Epithelial cell of esophagus (primary cell): ENCODE measurements at regions not wholly inside any gene's neighbourhood (a gene's known extent, or its start where the extent isn't known, plus 50 kb on each side); places are given as distances from the start of the nearest gene placed in this dataset.
"Not testable (repeated sequence)": the region's sequence is repeated elsewhere in the genome, so short reads cannot be mapped to it uniquely, and the experiment has no call there.

Experiments used
- DNase-seq: peaks from one replicate; pipeline ENCODE4 v3.0.0; 2010; ENCODE audit warnings: low read depth
- H3K4me3 ChIP-seq: 2 replicates; pipeline ENCODE4 v1.5.1; 2011; ENCODE audit warnings: mild to moderate bottlenecking, low read length, control low read depth
- TF ChIP-seq, protein P1 (sequence below): IDR thresholded peaks from 2 replicates; pipeline ENCODE4 v1.5.1; 2011; ENCODE audit warnings: low read depth, mild to moderate bottlenecking, low read length, control low read depth, inconsistent platforms; ENCODE audit not compliant: insufficient read depth; ENCODE audit errors: missing control alignments

DNA sequence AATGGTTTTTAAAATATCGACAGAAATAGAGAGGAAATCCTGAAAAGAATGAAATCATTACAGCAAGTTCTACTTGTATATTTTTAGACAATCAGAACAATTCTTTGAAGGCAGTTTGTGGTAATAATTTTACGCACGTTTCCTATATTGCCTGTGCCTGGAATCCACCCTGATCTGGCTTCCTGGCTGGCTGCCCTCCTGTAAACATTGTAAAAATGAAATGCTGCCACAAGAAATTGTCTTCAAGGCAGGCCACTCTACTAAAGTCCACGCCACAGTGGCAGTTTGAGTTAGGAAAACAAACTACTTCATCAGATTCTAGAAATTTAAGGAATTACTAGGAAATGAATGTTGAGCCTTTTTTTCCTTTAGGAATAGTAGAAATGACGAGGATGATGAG, 454.5 kb upstream of the NR5A2 start:
- TF ChIP-seq, protein P1, sequence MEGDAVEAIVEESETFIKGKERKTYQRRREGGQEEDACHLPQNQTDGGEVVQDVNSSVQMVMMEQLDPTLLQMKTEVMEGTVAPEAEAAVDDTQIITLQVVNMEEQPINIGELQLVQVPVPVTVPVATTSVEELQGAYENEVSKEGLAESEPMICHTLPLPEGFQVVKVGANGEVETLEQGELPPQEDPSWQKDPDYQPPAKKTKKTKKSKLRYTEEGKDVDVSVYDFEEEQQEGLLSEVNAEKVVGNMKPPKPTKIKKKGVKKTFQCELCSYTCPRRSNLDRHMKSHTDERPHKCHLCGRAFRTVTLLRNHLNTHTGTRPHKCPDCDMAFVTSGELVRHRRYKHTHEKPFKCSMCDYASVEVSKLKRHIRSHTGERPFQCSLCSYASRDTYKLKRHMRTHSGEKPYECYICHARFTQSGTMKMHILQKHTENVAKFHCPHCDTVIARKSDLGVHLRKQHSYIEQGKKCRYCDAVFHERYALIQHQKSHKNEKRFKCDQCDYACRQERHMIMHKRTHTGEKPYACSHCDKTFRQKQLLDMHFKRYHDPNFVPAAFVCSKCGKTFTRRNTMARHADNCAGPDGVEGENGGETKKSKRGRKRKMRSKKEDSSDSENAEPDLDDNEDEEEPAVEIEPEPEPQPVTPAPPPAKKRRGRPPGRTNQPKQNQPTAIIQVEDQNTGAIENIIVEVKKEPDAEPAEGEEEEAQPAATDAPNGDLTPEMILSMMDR, result no peak
- no peak overlapping the region for H3K4me3 ChIP-seq
- DNase-seq, result no peak

DNA sequence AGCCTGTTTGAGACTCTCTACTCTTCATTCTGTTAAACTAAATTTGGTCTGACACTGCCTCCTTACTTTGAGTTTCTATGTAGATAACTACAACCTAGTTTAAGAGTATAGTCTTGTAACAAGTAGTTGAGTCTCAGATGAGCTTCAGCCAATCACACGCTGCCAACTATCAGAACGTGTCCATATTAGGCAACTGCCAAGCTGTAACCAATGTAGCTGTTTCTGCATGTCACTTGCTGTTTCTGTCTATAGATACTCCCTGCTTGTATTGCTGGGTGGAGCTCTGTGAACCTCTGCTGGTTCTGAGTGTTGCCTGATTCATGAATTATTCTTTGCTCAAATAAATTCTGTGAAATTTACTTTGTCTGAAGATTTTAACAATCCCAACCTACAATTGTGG, 452.6 kb upstream of the NR5A2 start:
- peak; percentile 18 for DNase-seq
- no peak overlapping the region for H3K4me3 ChIP-seq
- TF ChIP-seq, protein P1, result no peak

DNA sequence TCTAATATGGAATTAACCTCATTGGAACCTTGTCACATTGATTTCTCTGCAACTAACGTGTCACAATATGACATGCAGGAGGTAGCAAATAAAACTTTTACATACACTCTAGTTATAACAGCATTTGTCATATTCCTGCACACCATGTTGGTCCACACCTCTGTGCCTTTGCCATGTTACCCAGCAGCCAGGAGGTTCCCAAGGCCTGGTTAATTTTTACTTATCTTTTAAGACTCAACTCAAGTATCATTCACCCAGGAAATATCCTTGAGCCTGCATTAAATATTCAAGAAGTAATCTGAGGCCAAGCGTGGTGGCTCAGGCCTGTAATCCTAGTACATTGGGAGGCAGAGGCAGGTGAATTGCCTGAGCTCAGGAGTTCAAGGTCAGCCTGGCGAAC, 447.2 kb upstream of the NR5A2 start:
- no peak for DNase-seq
- TF ChIP-seq, protein P1, result no peak
- H3K4me3 ChIP-seq, result no peak overlapping the region

DNA sequence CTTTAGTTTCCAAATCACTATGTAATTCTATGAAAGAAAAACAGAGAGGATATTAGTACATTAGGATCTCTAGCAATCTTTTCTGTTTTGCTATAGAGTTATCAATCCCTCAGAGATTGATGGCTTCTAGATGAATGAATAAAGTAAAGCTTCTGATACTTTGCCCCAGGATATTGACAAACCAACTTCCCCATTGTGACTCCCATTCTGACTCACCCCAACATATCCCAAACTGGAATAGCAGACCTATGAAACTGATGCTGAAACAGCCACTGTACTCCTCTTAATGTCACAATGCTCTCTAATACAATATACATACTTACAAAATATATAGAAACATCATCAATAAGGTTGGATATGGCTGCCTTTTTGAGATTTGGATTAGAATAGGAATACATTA, 442.1 kb upstream of the NR5A2 start:
- no peak overlapping the region for H3K4me3 ChIP-seq
- DNase-seq, result peak; percentile 85
- TF ChIP-seq, protein P1, result no peak

DNA sequence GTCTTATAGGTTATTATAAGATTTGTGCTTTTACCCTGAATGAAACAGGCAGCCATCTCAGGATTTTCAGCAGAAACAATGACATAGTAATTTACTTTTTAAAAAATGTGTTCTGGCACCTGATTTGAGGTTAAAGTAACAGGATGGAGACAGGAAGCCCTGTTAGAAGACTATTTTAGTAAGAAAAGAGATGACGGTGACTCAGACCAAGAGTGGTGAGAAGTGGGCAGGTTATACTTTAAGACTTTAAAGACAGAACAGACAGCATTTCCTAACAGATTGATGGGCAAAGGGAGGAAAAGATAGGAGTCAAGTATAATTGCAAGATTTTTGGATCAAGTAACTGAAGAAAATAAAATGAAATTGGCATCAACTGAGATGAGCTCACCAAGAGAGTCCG, 436.8 kb upstream of the NR5A2 start:
- TF ChIP-seq, protein P1, result no peak
- no peak overlapping the region for H3K4me3 ChIP-seq
- DNase-seq, result no peak

DNA sequence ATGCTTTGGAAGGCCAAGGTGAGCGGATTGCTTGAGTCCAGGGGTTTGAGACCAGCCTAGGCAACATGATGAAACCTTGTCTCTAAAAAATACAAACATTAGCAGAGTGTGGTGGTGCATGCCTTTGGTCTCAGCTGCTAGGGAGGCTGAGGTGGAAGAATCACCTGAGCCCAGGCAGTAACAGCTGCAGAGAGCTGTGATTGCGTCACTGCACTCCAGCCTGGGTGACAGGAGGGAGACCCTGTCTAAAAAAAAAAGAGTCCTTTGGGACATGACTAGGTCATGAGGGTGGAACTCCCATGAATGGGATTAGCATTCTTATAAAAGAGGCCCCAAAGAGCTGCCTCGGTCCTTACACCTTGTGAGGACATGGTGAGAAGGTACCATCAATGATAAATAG, 436.0 kb upstream of the NR5A2 start:
- DNase-seq, result no peak
- TF ChIP-seq, protein P1, result no peak
- no peak overlapping the region for H3K4me3 ChIP-seq

DNA sequence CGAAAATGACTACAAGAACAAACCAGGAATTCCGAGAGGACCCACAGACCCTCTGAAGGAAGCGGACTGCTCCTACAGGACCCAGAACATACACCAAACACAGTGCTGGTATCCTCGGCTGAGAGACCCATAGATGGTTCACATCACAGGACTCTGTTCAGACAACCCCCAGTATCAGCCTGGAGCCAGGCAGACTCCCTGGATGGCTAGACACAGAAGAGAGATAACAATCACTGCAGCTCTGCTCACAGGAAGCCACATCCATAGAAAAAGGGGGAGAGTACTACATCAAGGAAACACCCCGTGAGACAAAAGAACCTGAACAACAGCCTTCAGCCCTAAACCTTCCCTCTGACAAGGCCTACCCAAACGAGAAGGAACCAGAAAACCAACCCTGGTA, 434.0 kb upstream of the NR5A2 start:
- no peak overlapping the region for H3K4me3 ChIP-seq
- TF ChIP-seq, protein P1, result no peak

DNA sequence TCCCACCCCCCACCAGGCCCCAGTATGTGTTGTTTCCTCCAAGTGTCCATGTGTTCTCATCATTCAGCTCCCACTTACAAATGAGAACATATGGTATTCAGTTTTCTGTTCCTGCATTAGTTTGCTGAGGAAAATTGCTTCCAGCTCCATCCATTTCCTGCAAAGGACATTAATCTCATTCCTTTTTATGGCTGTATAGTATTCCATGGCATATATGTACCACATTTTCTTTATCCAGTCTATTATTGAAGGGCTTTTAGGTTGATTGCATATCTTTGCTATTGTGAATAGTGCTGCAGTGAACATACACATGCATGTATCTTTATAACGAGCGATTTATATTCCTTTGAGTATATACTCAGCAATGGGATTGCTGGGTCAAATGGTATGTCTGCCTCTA, 431.1 kb upstream of the NR5A2 start:
- not testable (repeated sequence) for H3K4me3 ChIP-seq, DNase-seq

More for the DNA sequence above, 434.0 kb upstream of the NR5A2 start:
- no peak for DNase-seq
